GM23338 (cell line): ENCODE measurements at regions not wholly inside any gene's neighbourhood (a gene's known extent, or its start where the extent isn't known, plus 50 kb on each side); places are given as distances from the start of the nearest gene placed in this dataset.

Experiments
- CTCF ChIP-seq, 2 experiments: fragments of 200-600 bp in 1 of 2; sonication (generic) in 1 of 2; conservative IDR thresholded peaks; 2 replicates each; pipeline versions ENCODE4 v1.5.1 to v1.6.1; 2016 to 2017; ENCODE audit warnings: antibody characterized with exemption in 2 of 2, low read depth in 2 of 2, mild to moderate bottlenecking in 2 of 2, moderate library complexity in 1 of 2
- EZH2 ChIP-seq: fragments of 200-600 bp; sonication (generic); IDR thresholded peaks from one replicate; pipeline ENCODE4 v1.8.0; 2017; ENCODE audit warnings: antibody characterized with exemption, mild to moderate bottlenecking, low read depth; ENCODE audit not compliant: unreplicated experiment
- POLR2AphosphoS5 ChIP-seq: IDR thresholded peaks from 2 replicates; pipeline ENCODE4 v1.6.1; 2016; ENCODE audit warnings: antibody characterized with exemption, low read depth

- no peak for TF ChIP-seq EZH2
- TF ChIP-seq CTCF (conservative IDR thresholded peaks at IDR 0.05; ENCODE audit: low read depth in 2 of 2) = no peak
- TF ChIP-seq POLR2AphosphoS5 = no peak
Observed at GRCh38 chr10:128868481-128868880, 598.6 kb upstream of the MGMT start.
